Ishikawa (cell line): ENCODE measurements at regions not wholly inside any gene's neighbourhood (a gene's known extent, or its start where the extent isn't known, plus 50 kb on each side); places are given as distances from the start of the nearest gene placed in this dataset.

ENCODE experiments used
- CEBPB ChIP-seq: IDR thresholded peaks from 2 replicates; pipeline ENCODE4 v1.6.1; 2012
- CREB1 ChIP-seq: IDR thresholded peaks from 2 replicates; pipeline ENCODE4 v1.6.1; 2012; ENCODE audit warnings: low read depth
- EGR1 ChIP-seq: IDR thresholded peaks from 2 replicates; pipeline ENCODE4 v1.6.1; 2012
- EP300 ChIP-seq: IDR thresholded peaks from 2 replicates; pipeline ENCODE4 v1.6.1; 2012; ENCODE audit warnings: borderline replicate concordance
- FOXM1 ChIP-seq: IDR thresholded peaks from 2 replicates; pipeline ENCODE4 v1.6.1; 2012; ENCODE audit warnings: low read depth, borderline replicate concordance
- NFIC ChIP-seq: IDR thresholded peaks from 2 replicates; pipeline ENCODE4 v1.6.1; 2012
- RAD21 ChIP-seq: IDR thresholded peaks from 2 replicates; pipeline ENCODE4 v1.6.1; 2012; ENCODE audit warnings: low read depth
- TAF1 ChIP-seq: IDR thresholded peaks from 2 replicates; pipeline ENCODE4 v1.6.1; 2012; ENCODE audit warnings: low read depth, mild to moderate bottlenecking
- TCF12 ChIP-seq: IDR thresholded peaks from 2 replicates; pipeline ENCODE4 v1.6.1; 2012; ENCODE audit warnings: low read depth
- TEAD4 ChIP-seq: IDR thresholded peaks from 2 replicates; pipeline ENCODE4 v1.6.1; 2012
- YY1 ChIP-seq: IDR thresholded peaks from 2 replicates; pipeline ENCODE4 v1.6.1; 2012; ENCODE audit warnings: low read depth
- ZBTB7A ChIP-seq: IDR thresholded peaks from 2 replicates; pipeline ENCODE4 v1.6.1; 2012; ENCODE audit warnings: low read depth
- TF ChIP-seq, protein P1 (sequence below): IDR thresholded peaks from 2 replicates; pipeline ENCODE4 v1.6.1; 2012
- TF ChIP-seq, protein P2 (sequence below): IDR thresholded peaks from 2 replicates; pipeline ENCODE4 v1.6.1; 2012; ENCODE audit warnings: low read depth, mild to moderate bottlenecking
- TF ChIP-seq, protein P3 (sequence below): IDR thresholded peaks from 2 replicates; pipeline ENCODE4 v1.6.1; 2012

DNA sequence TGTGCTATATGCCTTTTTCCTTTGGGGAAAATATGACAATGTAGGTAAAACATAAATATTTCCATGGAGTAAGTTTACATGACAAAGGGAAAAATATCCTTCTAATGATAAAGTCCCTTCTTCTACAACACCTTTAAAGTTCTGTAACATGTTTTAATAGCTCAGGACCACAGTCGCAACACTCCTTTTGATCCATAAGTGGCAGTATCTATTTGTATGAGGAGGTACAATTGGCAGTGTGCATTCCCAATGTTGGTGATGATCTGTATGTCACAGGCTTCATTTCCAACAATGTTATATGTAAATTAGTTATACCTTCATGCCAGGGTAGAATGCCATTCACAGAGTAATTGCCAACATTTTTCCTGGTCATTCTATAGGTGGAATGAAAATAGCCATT lies 127.1 kb upstream of the CCNH start:
- TF ChIP-seq ZBTB7A, result no peak
- TF ChIP-seq, protein P1, sequence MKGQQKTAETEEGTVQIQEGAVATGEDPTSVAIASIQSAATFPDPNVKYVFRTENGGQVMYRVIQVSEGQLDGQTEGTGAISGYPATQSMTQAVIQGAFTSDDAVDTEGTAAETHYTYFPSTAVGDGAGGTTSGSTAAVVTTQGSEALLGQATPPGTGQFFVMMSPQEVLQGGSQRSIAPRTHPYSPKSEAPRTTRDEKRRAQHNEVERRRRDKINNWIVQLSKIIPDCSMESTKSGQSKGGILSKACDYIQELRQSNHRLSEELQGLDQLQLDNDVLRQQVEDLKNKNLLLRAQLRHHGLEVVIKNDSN, result no peak
- no peak for TF ChIP-seq RAD21
- TF ChIP-seq, protein P2, sequence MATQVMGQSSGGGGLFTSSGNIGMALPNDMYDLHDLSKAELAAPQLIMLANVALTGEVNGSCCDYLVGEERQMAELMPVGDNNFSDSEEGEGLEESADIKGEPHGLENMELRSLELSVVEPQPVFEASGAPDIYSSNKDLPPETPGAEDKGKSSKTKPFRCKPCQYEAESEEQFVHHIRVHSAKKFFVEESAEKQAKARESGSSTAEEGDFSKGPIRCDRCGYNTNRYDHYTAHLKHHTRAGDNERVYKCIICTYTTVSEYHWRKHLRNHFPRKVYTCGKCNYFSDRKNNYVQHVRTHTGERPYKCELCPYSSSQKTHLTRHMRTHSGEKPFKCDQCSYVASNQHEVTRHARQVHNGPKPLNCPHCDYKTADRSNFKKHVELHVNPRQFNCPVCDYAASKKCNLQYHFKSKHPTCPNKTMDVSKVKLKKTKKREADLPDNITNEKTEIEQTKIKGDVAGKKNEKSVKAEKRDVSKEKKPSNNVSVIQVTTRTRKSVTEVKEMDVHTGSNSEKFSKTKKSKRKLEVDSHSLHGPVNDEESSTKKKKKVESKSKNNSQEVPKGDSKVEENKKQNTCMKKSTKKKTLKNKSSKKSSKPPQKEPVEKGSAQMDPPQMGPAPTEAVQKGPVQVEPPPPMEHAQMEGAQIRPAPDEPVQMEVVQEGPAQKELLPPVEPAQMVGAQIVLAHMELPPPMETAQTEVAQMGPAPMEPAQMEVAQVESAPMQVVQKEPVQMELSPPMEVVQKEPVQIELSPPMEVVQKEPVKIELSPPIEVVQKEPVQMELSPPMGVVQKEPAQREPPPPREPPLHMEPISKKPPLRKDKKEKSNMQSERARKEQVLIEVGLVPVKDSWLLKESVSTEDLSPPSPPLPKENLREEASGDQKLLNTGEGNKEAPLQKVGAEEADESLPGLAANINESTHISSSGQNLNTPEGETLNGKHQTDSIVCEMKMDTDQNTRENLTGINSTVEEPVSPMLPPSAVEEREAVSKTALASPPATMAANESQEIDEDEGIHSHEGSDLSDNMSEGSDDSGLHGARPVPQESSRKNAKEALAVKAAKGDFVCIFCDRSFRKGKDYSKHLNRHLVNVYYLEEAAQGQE, result no peak
- no peak for TF ChIP-seq NFIC
- no peak for TF ChIP-seq EGR1
- no peak for TF ChIP-seq TEAD4
- TF ChIP-seq CEBPB, result no peak
- TF ChIP-seq YY1, result no peak
- TF ChIP-seq CREB1, result no peak
- TF ChIP-seq EP300, result no peak
- TF ChIP-seq, protein P3, sequence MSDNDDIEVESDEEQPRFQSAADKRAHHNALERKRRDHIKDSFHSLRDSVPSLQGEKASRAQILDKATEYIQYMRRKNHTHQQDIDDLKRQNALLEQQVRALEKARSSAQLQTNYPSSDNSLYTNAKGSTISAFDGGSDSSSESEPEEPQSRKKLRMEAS, result no peak
- TF ChIP-seq TAF1, result no peak
- TF ChIP-seq TCF12, result no peak
- TF ChIP-seq FOXM1, result no peak

DNA sequence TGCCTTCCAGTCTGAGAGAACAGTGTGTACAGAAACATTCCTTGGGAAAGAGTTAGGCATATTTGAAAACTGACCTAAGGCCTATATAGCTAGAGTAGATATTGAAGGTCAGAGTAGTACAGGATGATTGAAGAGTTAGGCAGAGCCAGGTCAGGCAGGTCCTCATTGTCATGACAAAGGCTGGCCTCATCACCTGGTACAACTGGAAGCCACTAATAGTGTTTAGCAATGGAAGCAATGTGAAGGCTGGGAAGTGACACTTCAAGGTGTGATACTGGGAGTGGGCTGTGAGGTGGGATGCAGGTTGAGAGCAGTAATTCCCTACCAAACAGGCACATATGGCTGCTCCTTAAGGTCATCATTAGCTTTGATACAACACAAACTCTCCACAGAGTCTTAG lies 123.6 kb upstream of the CCNH start:
- TF ChIP-seq TAF1 (no peak), TCF12 (no peak), TEAD4 (no peak), FOXM1 (no peak), CREB1 (no peak), ZBTB7A (no peak)

DNA sequence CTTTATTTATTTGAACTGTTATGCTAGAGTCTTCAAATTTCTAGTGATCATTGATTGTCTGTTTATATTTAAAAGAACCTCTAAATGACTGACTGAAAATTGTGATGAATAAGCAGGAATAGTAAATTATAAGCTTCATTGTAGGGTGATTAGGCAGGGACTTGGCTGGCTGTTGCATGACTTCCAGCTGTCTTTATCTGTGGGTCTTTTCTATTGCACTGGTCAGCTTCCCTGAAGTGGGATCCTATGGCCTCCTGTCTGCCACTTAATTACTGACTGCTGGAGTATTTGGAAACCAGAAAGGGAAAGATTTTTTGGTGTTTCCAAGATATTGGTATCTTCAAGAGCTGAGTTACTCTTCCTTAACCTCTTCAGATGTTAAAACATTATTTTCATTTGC lies 123.0 kb upstream of the CCNH start:
- no peak for TF ChIP-seq YY1
- TF ChIP-seq TAF1, result no peak
- no peak for TF ChIP-seq CEBPB
- TF ChIP-seq, protein P1, result no peak

DNA sequence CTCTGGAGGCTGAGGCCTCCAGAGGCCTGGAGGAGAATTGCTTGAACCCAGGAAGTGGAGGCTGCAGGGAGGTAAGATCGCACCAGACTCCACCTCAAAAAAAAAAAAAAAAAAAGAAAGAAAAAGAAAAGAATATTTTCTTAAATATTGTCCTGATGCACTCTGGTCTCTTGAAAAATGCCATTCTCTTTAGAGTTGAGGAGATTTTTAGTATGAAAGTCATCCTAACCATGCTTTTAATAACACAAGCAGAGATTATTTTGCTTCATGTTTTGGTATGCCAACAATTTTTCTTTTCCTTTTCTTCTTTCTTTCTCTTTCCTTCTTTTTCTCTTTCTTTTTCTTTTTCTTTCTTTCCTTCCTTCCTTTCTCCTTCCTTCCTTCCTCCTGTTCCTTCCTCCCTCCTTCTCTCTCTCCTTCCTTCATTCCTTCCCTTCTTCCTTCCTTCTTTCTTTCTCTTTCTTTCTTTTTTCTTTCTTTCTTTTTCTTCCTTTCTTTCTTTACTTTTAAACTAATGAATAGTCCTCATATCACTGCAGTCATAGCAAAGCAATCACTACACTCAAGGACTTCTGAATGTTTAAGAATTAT lies 116.9 kb upstream of the CCNH start:
- TF ChIP-seq EP300 (no peak), CREB1 (no peak), YY1 (no peak), TCF12 (no peak), FOXM1 (no peak), TEAD4 (no peak), RAD21 (no peak), EGR1 (no peak), NFIC (no peak), ZBTB7A (no peak), TAF1 (no peak), CEBPB (no peak)
- TF ChIP-seq, protein P2, result no peak
- TF ChIP-seq, protein P3, result no peak
- TF ChIP-seq, protein P1, result no peak

DNA sequence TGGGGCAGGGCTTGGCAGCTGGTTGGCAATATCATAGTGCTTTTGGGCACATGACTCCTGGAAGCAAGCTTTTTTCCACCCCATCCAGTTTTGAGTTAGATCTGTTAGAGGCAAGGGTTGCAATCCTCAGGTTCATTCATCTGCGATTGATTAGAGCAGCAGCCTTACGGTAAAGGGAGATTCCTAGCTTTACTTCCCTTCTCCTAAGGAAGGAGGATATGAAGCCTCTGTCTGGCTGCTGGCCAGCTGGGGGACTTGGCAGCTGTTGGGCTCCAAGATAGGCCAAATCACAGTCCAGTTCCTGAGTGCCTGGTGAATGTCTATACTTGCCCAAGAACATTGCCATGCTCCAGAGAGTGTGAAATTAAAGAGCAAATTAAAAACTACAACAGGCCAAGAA lies 113.4 kb upstream of the CCNH start:
- TF ChIP-seq FOXM1 (no peak), CREB1 (no peak), TEAD4 (no peak), TCF12 (no peak)

DNA sequence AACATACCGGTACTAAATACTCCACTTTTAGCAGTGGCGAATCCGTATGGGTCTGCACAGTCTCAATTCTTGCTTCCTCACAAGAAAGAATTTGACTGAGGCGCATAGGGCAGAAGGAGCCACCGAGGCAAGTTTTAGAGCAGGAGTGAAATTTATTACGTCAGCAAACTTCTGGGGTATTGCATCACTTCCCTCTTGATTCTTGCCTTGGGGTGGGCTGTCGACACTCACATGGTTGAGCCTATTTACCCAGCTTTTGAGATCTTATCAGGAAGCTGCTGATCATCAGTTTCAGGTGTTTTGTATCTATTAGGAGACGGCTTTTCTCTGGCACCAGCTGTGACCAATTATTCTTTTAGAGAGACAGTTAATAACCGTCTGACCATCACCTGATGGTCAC lies 111.5 kb upstream of the CCNH start:
- TF ChIP-seq EP300, result no peak
- TF ChIP-seq YY1, result no peak
- no peak for TF ChIP-seq EGR1
- no peak for TF ChIP-seq TCF12
- TF ChIP-seq ZBTB7A, result no peak
- no peak for TF ChIP-seq CEBPB
- TF ChIP-seq, protein P1, result no peak
- no peak for TF ChIP-seq CREB1
- TF ChIP-seq FOXM1, result no peak
- TF ChIP-seq, protein P2, result no peak
- no peak for TF ChIP-seq NFIC
- TF ChIP-seq TAF1, result no peak
- TF ChIP-seq, protein P3, result no peak
- TF ChIP-seq RAD21, result no peak
- no peak for TF ChIP-seq TEAD4
